GM19455 (cell line): ENCODE measurements at regions not wholly inside any gene's neighbourhood (a gene's known extent, or its start where the extent isn't known, plus 50 kb on each side); places are given as distances from the start of the nearest gene placed in this dataset.
"Not testable (repeated sequence)": the region's sequence is repeated elsewhere in the genome, so short reads cannot be mapped to it uniquely, and the experiment has no call there.

ENCODE experiments used
- ATAC-seq: cut with Tn5 transposase; IDR thresholded peaks from one replicate; pipeline ENCODE4 v1.9.1; 2021; ENCODE audit not compliant: unreplicated experiment

- no peak for ATAC-seq
Measured at GRCh38 chr15:92705764-92706163, 50.2 kb upstream of the FAM174B start.

- no peak for ATAC-seq
Measured at GRCh38 chr15:92706201-92706600, 50.6 kb upstream of the FAM174B start.

- ATAC-seq: no peak
Measured at GRCh38 chr15:92707880-92708551, 52.4 kb upstream of the FAM174B start.

DNA sequence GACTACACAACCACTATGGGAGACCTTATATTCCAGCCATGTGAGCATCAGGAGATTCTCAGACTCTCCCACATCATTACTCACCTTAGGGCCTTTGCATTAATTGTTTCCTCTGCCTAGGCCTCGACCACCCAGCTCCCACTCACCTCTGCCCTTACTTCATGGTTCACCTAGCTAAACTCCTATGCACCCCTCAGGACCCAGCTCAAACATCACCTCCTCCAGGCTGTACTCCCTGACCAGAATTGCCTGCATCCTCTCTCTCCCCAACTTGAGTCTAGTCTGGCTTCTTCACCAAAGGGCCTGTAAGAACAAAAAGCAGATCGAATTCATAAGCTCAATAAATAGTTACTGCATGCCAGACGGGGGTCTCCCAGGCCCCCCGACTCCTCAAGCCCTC, 53.1 kb upstream of the FAM174B start:
- no peak for ATAC-seq

- no peak for ATAC-seq
Measured at GRCh38 chr15:92709110-92709790, 53.7 kb upstream of the FAM174B start.

GRCh38 chr15:92711457-92711831, 55.9 kb upstream of the FAM174B start:
- ATAC-seq: no peak

GRCh38 chr15:92714077-92714476, 58.5 kb upstream of the FAM174B start:
- peak; percentile 10 for ATAC-seq

DNA sequence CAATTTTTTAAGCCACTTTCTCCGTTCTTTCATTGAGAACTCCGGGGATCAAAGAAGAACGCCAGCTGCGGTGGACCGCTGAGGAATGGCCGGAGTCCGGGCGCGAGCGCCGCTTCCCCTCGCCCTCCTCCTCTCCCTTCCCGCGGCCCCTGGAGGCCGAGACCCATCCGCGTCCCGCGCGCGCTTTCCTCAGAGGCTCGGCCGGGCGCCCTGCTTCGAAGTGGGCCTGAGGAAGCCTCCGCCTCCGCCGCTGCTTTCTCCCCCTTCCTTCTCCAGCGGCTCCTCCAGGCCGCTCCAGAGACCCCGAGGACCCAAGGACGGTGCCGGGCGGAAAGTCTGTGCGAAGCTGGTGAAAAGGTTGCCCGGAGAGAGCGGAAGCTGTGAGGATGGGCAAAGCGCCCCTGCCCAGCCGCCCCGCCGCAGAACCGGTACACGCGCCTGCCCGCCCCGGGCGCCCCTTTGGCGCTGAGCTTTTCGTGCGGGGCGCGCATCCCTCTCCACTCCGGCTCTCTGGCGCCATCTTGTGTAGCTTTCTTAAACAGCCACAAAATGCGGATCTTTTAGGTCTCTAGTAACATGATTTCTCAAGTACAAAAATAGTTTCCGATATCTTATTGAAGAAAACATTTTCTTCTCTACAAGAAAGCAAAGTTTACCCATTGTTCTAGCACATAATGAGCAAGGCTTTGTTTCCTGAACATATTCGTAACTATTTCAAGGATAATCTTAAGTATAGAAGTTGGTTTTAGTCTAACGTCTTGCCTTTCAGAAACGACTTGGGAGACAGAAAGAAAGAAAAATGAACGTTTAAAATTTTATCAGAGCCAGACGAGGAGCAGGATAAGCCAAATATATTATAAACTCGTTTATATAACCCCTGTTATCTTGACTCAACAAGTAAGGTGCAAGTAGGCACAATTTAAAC, 59.2 kb upstream of the FAM174B start:
- peak; percentile 87 for ATAC-seq

DNA sequence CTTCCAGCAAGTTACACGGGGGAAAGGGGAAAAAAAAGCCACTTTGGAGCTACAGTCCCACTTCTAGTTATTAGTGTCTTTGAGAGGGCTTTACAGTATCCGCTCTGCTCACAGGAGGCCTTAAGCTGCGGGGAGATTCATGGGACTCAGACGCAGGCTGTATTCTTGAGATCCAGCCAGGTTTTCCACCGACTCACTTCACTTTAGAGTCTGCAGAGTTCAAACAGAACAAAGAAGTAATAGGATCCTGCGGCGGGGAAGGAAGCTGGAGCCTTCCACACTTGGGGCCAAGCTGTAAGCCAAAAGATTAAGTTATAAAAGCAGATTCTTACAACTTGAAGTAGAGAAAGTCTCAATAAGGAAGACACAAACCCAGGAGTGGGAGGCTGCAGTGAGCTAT, 60.2 kb upstream of the FAM174B start:
- no peak for ATAC-seq

DNA sequence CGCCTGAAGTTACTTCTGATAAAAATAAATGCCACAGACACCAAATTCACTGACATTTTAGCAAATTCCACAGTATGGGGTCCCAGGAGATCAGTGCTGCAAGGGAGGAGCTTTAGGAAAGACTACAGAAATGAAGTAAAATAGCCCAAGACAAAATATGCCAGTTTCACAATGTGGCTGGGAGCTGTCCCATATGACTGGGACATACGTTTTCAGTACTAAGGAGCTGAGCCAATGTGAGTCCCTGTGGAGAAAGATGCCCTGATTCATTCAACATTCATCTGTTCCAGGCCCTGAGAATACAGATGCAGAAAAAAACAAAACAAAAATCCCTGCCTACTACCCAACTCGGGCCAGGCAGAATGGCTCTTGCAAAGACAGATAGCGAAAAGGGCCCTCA, 63.4 kb upstream of the FAM174B start:
- no peak for ATAC-seq

- ATAC-seq: no peak
Measured at GRCh38 chr15:92724144-92724543, 68.6 kb upstream of the FAM174B start.

GRCh38 chr15:92725171-92725570, 69.6 kb upstream of the FAM174B start:
- no peak for ATAC-seq

- no peak for ATAC-seq
Measured at GRCh38 chr15:92728266-92728665, 72.7 kb upstream of the FAM174B start.

DNA sequence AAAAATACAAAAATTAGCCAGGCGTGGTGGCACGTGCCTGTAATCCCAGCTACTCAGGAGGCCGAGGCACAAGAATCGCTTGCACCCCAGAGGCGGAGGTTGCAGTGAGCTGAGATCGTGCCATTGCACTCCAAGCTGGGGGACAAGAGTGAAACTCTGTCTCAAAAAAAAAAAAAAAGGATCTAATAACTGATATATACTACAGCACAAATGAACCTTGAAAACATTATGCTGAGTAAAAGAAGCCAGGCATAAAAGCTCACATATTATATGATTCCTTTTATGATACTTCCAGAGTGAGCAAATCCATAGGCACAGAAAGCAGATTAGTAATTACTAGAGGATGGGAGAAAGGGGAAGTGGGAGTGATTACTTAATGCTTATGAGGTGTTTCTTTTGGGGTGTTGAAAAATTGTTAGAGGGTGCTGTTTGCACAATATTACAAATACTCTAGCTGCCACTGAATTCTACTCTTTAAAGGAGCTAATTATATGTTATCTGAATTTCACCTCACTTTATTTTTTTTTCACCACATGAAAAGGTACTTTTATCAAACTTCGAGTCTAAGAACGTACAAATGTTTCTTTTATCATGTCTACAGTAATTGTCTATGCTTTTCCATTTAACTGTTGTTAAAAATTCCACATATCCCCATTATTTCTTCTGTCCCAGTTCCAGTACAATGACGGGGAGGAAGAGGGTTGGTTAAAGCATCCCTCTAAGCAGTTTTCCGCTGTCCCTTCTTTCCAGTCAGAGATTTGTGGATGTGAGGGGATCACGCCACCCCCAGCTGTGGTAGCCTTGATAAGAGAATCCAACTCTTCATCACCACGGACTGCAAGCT, 77.7 kb upstream of the FAM174B start:
- no peak for ATAC-seq

DNA sequence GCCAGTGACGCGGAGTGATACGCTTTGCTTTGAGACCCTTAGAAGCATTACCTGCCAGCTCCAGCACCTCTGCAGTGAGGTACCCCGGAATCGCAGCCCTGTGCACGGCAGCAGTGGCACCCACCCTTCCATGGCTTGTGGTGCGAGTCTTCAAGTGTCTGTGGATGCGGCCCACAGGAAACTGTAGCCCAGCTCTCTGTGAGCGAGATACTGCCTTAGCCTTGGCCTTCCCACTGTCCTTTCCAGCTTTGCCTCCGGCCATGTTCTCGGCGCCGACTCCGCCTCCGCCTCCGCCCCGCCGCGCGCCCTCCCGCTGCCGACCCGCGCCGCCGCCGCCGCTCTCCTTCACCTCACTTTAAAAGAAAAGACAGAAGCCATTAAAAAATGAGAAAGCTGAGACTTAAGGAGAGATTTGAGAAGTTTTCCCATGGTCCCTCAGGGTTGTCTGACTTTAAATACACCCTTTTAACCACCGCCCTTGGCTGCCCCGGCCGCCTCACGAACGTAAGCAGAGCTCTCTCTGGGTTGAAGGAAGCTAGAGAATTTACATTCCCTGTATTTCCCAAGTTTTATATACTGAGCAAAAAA, 78.5 kb upstream of the FAM174B start:
- no peak for ATAC-seq

- not testable (repeated sequence) for ATAC-seq
Measured at GRCh38 chr15:92739246-92739645, 83.7 kb upstream of the FAM174B start.

- ATAC-seq: no peak
Measured at GRCh38 chr15:92745845-92746271, 90.3 kb upstream of the FAM174B start.

DNA sequence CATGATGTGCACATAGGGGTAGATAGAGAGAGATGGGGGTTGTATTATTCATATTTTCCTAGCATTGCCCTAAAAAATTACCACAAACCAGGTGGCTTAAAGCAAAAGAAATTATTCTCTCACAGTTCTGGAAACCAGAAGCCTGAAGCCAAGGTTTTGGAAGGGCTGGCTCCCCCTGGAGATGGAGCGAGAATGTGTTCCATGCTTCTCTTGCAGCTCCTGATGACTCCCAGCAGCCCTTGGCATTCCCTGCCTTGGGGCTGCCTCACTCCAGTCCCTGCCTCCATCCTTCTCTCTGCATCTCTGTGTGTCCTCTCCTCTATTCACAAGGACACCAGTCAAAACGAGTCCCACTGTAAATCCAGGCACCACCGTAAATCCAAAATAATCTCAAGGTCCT, 91.5 kb upstream of the FAM174B start:
- no peak for ATAC-seq

DNA sequence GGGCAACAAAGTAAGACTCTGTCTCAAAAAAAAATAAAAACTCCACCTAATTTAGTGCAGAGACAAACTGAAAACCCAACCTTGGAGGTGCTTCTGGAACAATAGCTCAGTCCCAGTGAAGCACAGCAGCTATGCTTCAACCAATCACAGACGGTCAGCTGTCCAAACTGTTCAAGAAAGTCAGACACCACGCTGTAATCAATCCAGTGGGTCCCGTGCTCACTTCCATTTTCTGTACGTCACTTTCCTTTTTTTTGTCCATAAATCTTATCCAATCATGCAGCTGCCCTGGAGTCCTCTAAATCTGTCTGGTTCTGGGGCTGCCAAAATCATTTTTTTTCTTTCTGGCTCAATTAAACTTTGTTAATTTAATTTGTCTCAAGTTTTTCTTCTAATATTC, 93.6 kb upstream of the FAM174B start:
- no peak for ATAC-seq

GRCh38 chr15:92749946-92750345, 94.4 kb upstream of the FAM174B start:
- ATAC-seq: no peak
